ENCODE measurements at regions not wholly inside any gene's neighbourhood (a gene's known extent, or its start where the extent isn't known, plus 50 kb on each side); places are given as distances from the start of the nearest gene placed in this dataset.

DNA sequence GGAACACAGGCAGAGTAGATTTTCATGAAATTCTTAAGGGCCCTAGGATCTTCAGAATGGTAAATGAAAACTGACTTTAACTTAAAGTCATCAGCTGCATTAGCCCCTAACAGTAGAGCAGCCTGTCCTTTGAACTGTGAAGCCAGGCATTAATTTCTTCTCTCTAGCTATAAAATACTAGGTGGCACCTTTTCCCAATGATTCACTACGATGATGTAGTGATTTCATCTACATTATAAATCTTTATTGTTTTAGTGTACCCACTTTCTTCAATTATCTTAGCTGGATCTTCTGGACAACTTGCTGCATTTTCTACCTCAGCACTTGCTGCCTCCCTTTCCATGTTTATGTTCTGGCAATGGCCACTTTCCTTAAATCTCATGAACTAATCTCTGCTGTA lies 290.5 kb downstream of the NOL4 start:
- TF ChIP-seq, protein P1, sequence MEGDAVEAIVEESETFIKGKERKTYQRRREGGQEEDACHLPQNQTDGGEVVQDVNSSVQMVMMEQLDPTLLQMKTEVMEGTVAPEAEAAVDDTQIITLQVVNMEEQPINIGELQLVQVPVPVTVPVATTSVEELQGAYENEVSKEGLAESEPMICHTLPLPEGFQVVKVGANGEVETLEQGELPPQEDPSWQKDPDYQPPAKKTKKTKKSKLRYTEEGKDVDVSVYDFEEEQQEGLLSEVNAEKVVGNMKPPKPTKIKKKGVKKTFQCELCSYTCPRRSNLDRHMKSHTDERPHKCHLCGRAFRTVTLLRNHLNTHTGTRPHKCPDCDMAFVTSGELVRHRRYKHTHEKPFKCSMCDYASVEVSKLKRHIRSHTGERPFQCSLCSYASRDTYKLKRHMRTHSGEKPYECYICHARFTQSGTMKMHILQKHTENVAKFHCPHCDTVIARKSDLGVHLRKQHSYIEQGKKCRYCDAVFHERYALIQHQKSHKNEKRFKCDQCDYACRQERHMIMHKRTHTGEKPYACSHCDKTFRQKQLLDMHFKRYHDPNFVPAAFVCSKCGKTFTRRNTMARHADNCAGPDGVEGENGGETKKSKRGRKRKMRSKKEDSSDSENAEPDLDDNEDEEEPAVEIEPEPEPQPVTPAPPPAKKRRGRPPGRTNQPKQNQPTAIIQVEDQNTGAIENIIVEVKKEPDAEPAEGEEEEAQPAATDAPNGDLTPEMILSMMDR (IDR thresholded peaks at IDR 0.05): no peak
- TF ChIP-seq POLR2A (IDR thresholded peaks at IDR 0.05): no peak
